ENCODE measurements at regions not wholly inside any gene's neighbourhood (a gene's known extent, or its start where the extent isn't known, plus 50 kb on each side); places are given as distances from the start of the nearest gene placed in this dataset.

DNA sequence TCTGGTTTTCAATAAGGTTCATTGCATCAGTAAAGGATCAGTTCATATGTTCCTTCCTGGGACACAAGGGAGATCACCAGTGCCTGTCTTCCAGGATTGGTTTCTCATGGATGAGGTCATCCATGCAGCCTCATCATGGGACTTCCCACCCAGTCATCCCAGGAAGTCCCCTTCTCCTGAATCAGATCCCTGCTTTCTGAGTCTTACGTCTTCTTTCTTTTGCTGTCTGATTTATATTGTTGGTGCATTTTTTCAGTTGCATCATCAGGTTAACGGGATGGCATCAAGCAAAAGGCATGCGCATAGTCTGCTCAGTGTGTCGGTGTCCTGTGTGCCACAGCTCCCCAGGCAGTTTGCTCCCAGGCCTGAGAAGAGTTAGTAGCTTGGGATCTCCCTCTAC is 105.9 kb downstream of the SOX11 start:
- TF ChIP-seq, protein P1, sequence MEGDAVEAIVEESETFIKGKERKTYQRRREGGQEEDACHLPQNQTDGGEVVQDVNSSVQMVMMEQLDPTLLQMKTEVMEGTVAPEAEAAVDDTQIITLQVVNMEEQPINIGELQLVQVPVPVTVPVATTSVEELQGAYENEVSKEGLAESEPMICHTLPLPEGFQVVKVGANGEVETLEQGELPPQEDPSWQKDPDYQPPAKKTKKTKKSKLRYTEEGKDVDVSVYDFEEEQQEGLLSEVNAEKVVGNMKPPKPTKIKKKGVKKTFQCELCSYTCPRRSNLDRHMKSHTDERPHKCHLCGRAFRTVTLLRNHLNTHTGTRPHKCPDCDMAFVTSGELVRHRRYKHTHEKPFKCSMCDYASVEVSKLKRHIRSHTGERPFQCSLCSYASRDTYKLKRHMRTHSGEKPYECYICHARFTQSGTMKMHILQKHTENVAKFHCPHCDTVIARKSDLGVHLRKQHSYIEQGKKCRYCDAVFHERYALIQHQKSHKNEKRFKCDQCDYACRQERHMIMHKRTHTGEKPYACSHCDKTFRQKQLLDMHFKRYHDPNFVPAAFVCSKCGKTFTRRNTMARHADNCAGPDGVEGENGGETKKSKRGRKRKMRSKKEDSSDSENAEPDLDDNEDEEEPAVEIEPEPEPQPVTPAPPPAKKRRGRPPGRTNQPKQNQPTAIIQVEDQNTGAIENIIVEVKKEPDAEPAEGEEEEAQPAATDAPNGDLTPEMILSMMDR (IDR thresholded peaks at IDR 0.05) = no peak
- no peak for TF ChIP-seq ZFX (IDR thresholded peaks at IDR 0.05; ENCODE audit: borderline replicate concordance)

Measured in 22Rv1 (cell line).